Testis (tissue), 2 donors: ENCODE measurements at regions not wholly inside any gene's neighbourhood (a gene's known extent, or its start where the extent isn't known, plus 50 kb on each side); places are given as distances from the start of the nearest gene placed in this dataset.
"Not testable (repeated sequence)": the region's sequence is repeated elsewhere in the genome, so short reads cannot be mapped to it uniquely, and the experiment has no call there.

Source experiments
- DNase-seq: peaks from one replicate; pipeline ENCODE4 v3.0.0-alpha.2; 2019
- H3K27ac ChIP-seq, 2 donors: fragments of 200-600 bp; sonication (generic); one replicate each; pipeline ENCODE4 v1.5.1; 2019
- H3K27me3 ChIP-seq: fragments of 200-600 bp; sonication (generic); one replicate; pipeline ENCODE4 v1.5.1; 2019
- H3K36me3 ChIP-seq: fragments of 200-600 bp; sonication (generic); one replicate; pipeline ENCODE4 v1.5.1; 2017; ENCODE audit warnings: low read depth; ENCODE audit errors: missing control alignments
- H3K4me1 ChIP-seq: fragments of 200-600 bp; sonication (generic); one replicate; pipeline ENCODE4 v1.5.1; 2019
- H3K4me3 ChIP-seq, 2 donors: fragments of 200-600 bp; sonication (generic); one replicate each; pipeline ENCODE4 v1.5.1; 2017 to 2019
- H3K9me3 ChIP-seq: fragments of 200-600 bp; sonication (generic); one replicate; pipeline ENCODE4 v1.5.1; 2017
- WGBS, 2 donors: methylation state at CpG; one replicate each; pipeline ENCODE4 v1.1.5; 2018; 5-methylcytosine and 5-hydroxymethylcytosine counted together
- intact Hi-C: fragments of 100-400 bp; cut with DNase I; formaldehyde crosslinking; loops from one replicate; pipeline ENCODE4 v1.15.1; 2023; ENCODE audit warnings: low total_unique reads

GRCh38 chr2:87425191-87425590, 322.7 kb upstream of the PLGLB2 start:
- H3K4me1 ChIP-seq, H3K27ac ChIP-seq, DNase-seq, intact Hi-C loops, H3K4me3 ChIP-seq, H3K36me3 ChIP-seq, H3K27me3 ChIP-seq, H3K9me3 ChIP-seq: not testable (repeated sequence)
- WGBS, 2 donors: 83% methylated on average over 3 of the region's 3 CpGs; no CpG with 5 or more reads in 1 of the 2 donors

GRCh38 chr2:87425717-87426116, 322.2 kb upstream of the PLGLB2 start:
- 94% methylated on average over 3 of the region's 3 CpGs; no CpG with 5 or more reads in 1 of the 2 donors for WGBS, 2 donors
- H3K27ac ChIP-seq, H3K36me3 ChIP-seq, H3K27me3 ChIP-seq, H3K4me1 ChIP-seq, DNase-seq, H3K4me3 ChIP-seq, intact Hi-C loops, H3K9me3 ChIP-seq: not testable (repeated sequence)

DNA sequence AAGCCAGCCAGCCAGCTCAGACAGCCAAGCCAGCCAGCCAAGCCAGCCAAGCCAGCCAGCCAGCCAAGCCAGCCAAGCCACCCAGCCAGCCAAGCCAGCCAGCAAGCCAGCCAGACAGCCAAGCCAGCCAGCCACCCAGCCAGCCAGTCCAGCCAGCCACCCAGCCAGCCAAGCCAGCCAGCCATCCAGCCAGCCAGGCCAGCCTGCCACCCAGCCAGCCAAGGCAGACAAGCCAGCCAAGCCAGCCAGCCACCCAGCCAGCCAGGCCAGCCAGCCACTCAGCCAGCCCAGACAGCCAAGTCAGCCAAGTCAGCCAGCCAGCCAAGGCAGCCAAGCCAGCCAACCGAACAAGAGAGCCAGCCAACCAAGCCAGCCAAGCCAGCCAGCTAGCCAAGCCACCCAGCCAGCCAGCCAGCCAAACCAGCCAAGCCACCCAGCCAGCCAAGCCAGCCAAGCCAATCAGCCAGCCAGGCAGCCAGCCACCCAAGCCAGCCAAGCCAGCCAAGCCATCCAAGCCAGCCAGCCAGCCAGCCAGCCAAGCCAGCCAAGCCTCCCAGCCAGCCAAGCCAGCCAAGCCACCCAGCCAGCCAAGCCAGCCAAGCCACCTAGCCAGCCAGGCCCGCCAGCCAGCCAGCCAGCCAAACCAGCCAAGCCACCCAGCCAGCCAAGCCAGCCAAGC, 319.3 kb upstream of the PLGLB2 start:
- H3K4me3 ChIP-seq, H3K9me3 ChIP-seq, DNase-seq, H3K27ac ChIP-seq, H3K4me1 ChIP-seq, H3K36me3 ChIP-seq, intact Hi-C loops, H3K27me3 ChIP-seq: not testable (repeated sequence)
- 100% methylated on average over 1 of the region's 2 CpGs; no CpG with 5 or more reads in 1 of the 2 donors for WGBS, 2 donors

GRCh38 chr2:87429206-87429930, 318.5 kb upstream of the PLGLB2 start:
- H3K9me3 ChIP-seq, DNase-seq, H3K27me3 ChIP-seq, H3K4me3 ChIP-seq, intact Hi-C loops, H3K27ac ChIP-seq, H3K4me1 ChIP-seq, H3K36me3 ChIP-seq: not testable (repeated sequence)
- 94% methylated on average over 9 of the region's 9 CpGs; no CpG with 5 or more reads in 1 of the 2 donors for WGBS, 2 donors

- intact Hi-C loops, H3K9me3 ChIP-seq, H3K36me3 ChIP-seq, H3K4me3 ChIP-seq, H3K27ac ChIP-seq, H3K27me3 ChIP-seq, DNase-seq, H3K4me1 ChIP-seq: not testable (repeated sequence)
- WGBS, 2 donors: 100% methylated on average over 1 of the region's 4 CpGs; no CpG with 5 or more reads in 1 of the 2 donors
Measured at GRCh38 chr2:87429931-87430275, 318.0 kb upstream of the PLGLB2 start.

DNA sequence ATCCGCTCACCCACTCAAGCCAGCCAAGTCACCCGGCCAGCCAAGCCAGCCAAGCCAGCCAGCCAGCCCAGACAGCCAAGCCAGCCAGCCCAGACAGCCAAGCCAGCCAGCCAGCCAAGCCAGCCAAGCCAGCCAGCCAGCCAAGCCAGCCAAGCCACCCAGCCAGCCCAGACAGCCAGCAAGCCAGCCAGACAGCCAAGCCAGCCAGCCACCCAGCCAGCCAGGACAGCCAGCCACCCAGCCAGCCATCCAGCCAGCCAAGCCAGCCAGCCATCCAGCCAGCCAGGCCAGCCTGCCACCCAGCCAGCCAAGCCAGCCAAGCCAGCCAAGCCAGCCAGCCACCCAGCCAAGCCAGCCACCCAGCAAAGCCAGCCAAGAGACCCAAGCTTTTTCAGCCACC, 316.8 kb upstream of the PLGLB2 start:
- intact Hi-C loops, H3K4me1 ChIP-seq, H3K36me3 ChIP-seq, H3K27me3 ChIP-seq, H3K27ac ChIP-seq, H3K9me3 ChIP-seq, H3K4me3 ChIP-seq, DNase-seq: not testable (repeated sequence)
- no CpG with 5 or more reads among the region's 2 CpGs for WGBS, 2 donors

DNA sequence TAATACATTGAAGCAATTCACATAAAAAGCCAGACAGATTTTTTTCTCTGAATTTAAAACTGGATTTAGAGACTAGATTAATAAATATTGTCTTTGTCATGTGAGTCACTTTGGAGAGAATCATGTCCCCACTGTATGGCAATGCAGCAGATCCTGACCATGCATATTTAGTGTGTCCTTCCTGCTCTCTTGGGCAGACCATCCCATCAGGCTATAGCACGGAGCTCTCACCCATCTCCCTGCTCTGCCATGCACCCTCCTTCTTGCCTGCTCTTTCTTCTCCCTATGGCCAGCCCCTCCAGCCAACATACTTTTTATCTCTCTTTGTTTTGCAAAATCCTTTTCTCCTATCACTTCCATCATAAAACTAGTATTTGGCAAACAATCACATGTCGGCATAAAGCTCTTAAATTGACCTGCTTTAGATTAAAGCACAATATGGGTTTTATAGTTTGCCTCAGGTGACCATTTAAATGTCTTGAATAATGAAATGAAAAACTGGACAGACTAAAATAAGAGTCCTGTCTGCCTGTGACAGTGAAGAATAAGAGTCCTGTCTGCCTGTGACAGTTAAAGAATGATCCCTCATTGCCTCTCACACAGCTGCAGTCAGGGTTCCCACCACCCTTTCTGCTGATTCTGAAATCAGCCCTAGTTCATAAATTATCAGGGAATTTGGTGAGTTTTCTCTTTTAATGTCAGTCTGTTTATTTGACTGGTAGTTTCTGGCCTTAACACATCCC, 315.0 kb upstream of the PLGLB2 start:
- 57 to 80% methylated on average over 1 of the region's 2 CpGs for WGBS, 2 donors
- H3K4me1 ChIP-seq, H3K27ac ChIP-seq, H3K27me3 ChIP-seq, H3K36me3 ChIP-seq, DNase-seq, H3K9me3 ChIP-seq, H3K4me3 ChIP-seq, intact Hi-C loops: not testable (repeated sequence)

DNA sequence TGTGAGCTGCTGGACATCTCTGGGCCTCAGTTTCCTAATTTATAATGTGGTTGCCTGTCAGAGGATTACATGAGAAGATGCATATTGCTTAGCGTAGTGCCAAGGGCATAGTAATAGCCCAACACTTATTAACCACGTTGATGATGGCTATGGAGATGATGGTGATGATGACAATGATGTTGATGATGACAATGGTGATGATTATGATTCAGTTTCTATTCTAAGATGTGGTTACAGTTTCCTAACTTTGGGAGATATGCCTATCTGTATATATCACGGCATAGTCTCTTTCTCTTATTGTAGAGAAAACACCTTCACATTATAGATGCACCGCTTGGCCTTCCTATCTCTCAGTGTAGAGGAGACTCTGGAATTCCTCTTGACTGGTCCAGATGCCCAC, 311.9 kb upstream of the PLGLB2 start:
- H3K9me3 ChIP-seq, H3K4me3 ChIP-seq, H3K27ac ChIP-seq, DNase-seq, H3K4me1 ChIP-seq, intact Hi-C loops, H3K27me3 ChIP-seq, H3K36me3 ChIP-seq: not testable (repeated sequence)
- 89 to 100% methylated on average over 2 to 4 of the region's 4 CpGs for WGBS, 2 donors

GRCh38 chr2:87437701-87438260, 310.1 kb upstream of the PLGLB2 start:
- DNase-seq, H3K9me3 ChIP-seq, H3K4me3 ChIP-seq, H3K4me1 ChIP-seq, H3K27me3 ChIP-seq, intact Hi-C loops, H3K27ac ChIP-seq, H3K36me3 ChIP-seq: not testable (repeated sequence)
- WGBS, 2 donors: 65% methylated on average over 4 of the region's 4 CpGs; no CpG with 5 or more reads in 1 of the 2 donors

DNA sequence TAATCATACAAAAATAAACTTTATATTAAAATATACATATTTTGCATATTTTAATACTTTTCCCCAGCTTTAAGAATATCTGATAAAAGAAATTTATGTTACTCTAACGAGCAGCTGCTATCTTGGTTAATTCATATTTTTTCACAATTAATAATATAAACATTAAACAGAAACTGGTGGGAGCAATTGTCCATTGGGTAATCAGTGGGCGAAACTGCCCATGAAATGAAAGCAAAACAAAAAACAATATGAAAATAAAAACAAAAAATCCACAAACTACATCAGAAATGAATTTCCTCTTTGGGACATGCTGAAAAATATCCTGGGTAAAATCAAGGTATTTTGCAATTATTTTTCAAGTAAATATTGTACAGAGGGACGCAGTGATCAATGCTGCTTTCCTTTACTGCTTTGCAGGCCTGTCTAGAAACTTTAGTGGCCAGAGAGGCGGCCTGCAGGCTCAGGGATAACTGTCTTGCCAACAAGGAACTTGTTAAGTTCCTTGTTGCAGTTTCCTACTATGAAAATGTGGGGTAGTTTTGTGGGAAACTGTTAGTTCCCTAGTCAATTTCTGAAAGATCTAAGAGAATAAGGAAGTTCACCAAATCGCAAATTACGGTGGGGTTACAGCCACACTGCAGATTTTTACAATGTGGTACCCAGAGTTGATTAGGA, 309.0 kb upstream of the PLGLB2 start:
- H3K27me3 ChIP-seq, H3K4me1 ChIP-seq, H3K36me3 ChIP-seq, H3K4me3 ChIP-seq, DNase-seq, intact Hi-C loops, H3K9me3 ChIP-seq, H3K27ac ChIP-seq: not testable (repeated sequence)
- 89 to 91% methylated on average over 5 to 6 of the region's 6 CpGs for WGBS, 2 donors

- DNase-seq, H3K27me3 ChIP-seq, H3K4me3 ChIP-seq, H3K27ac ChIP-seq, H3K36me3 ChIP-seq, H3K4me1 ChIP-seq, H3K9me3 ChIP-seq, intact Hi-C loops: not testable (repeated sequence)
- 66 to 80% methylated on average over 7 of the region's 7 CpGs for whole genome bisulfite sequencing, 2 donors
Measured at GRCh38 chr2:87439617-87440204, 308.2 kb upstream of the PLGLB2 start.
